Ascending aorta (tissue), 2 donors: ENCODE measurements at regions not wholly inside any gene's neighbourhood (a gene's known extent, or its start where the extent isn't known, plus 50 kb on each side); places are given as distances from the start of the nearest gene placed in this dataset.
"Not testable (repeated sequence)": the region's sequence is repeated elsewhere in the genome, so short reads cannot be mapped to it uniquely, and the experiment has no call there.

Experiments
- DNase-seq, 2 donors: peaks; one replicate each; pipeline ENCODE4 v3.0.0-alpha.2; 2019; ENCODE audit warnings: low spot score in 2 of 2
- H3K27ac ChIP-seq, 2 donors: fragments of 200-600 bp; sonication (generic); one replicate each; pipeline ENCODE4 v1.5.1; 2016 to 2017; ENCODE audit warnings: mild to moderate bottlenecking in 1 of 2
- H3K27me3 ChIP-seq: fragments of 200-600 bp; sonication (generic); one replicate; pipeline ENCODE4 v1.5.1; 2017
- H3K36me3 ChIP-seq, 2 donors: fragments of 200-600 bp; sonication (generic); one replicate each; pipeline ENCODE4 v1.5.1; 2016
- H3K4me1 ChIP-seq, 2 donors: fragments of 200-600 bp; sonication (generic); one replicate each; pipeline ENCODE4 v1.5.1; 2016 to 2017; ENCODE audit warnings: mild to moderate bottlenecking in 1 of 2
- H3K4me3 ChIP-seq, 2 donors: fragments of 200-600 bp; sonication (generic); one replicate each; pipeline ENCODE4 v1.5.1; 2016 to 2017; ENCODE audit warnings: mild to moderate bottlenecking in 1 of 2
- H3K9me3 ChIP-seq, 2 donors: fragments of 200-600 bp; sonication (generic); one replicate each; pipeline ENCODE4 v1.5.1; 2016
- CTCF ChIP-seq, 3 experiments: fragments of 200-600 bp in 2 of 3; fragments of 450-650 bp in 1 of 3; sonication (generic) in 2 of 3; IDR thresholded peaks; one replicate each; pipeline ENCODE4 v1.5.1; 2016 to 2019; ENCODE audit warnings: antibody characterized with exemption in 3 of 3, mild to moderate bottlenecking in 1 of 3, moderate library complexity in 1 of 3
- intact Hi-C: fragments of 100-400 bp; cut with DNase I; formaldehyde crosslinking; loops from one replicate; pipeline ENCODE4 v1.15.1; 2023

GRCh38 chr4:131002132-131002531 is 1906.2 kb downstream of the C4orf33 start:
- intact Hi-C loops = no loop called here
- no peak for DNase-seq

GRCh38 chr4:131006388-131006787 is 1910.4 kb downstream of the C4orf33 start:
- H3K9me3 ChIP-seq = no peaks in the 10 kb centered on the region
- no peaks in the 10 kb centered on the region for H3K36me3 ChIP-seq
- no peak overlapping the region for H3K4me3 ChIP-seq
- no peak for TF ChIP-seq CTCF (IDR thresholded peaks at IDR 0.05)
- DNase-seq = no peak
- intact Hi-C loops = no loop called here
- H3K4me1 ChIP-seq = no peaks in the 10 kb centered on the region
- H3K27me3 ChIP-seq = no peaks in the 10 kb centered on the region
- H3K27ac ChIP-seq = no peak overlapping the region

More at GRCh38 chr4:131002132-131002531, 1906.2 kb downstream of the C4orf33 start:
- no peaks in the 10 kb centered on the region for H3K9me3 ChIP-seq
- TF ChIP-seq CTCF (IDR thresholded peaks at IDR 0.05) = no peak
- H3K4me3 ChIP-seq = no peak overlapping the region
- no peaks in the 10 kb centered on the region for H3K4me1 ChIP-seq
- H3K27ac ChIP-seq = no peak overlapping the region
- H3K36me3 ChIP-seq = no peaks in the 10 kb centered on the region
- H3K27me3 ChIP-seq = no peaks in the 10 kb centered on the region

- H3K27me3 ChIP-seq, DNase-seq, H3K4me3 ChIP-seq, H3K4me1 ChIP-seq, H3K36me3 ChIP-seq, H3K27ac ChIP-seq, H3K9me3 ChIP-seq, intact Hi-C loops: not testable (repeated sequence)
Observed at GRCh38 chr4:131011961-131012360, 1916.0 kb downstream of the C4orf33 start.

GRCh38 chr4:131013226-131013625 is 1917.3 kb downstream of the C4orf33 start:
- Histone ChIP-seq H3K36me3 (no peaks in the 10 kb centered on the region), H3K4me3 (no peak overlapping the region), H3K27me3 (no peaks in the 10 kb centered on the region), H3K4me1 (no peaks in the 10 kb centered on the region), H3K27ac (no peak overlapping the region), H3K9me3 (no peaks in the 10 kb centered on the region)
- no peak for TF ChIP-seq CTCF (IDR thresholded peaks at IDR 0.05)
- DNase-seq = no peak
- intact Hi-C loops = no loop called here

GRCh38 chr4:131026771-131027170 is 1930.8 kb downstream of the C4orf33 start:
- no peak for TF ChIP-seq CTCF (IDR thresholded peaks at IDR 0.05)
- H3K27me3 ChIP-seq = no peaks in the 10 kb centered on the region
- no peak for DNase-seq
- no peaks in the 10 kb centered on the region for H3K36me3 ChIP-seq
- H3K9me3 ChIP-seq = no peaks in the 10 kb centered on the region
- no peak overlapping the region for H3K4me3 ChIP-seq
- no peaks in the 10 kb centered on the region for H3K4me1 ChIP-seq
- no peak overlapping the region for H3K27ac ChIP-seq
- intact Hi-C loops = no loop called here

GRCh38 chr4:131044368-131044767 is 1948.4 kb downstream of the C4orf33 start:
- TF ChIP-seq CTCF (IDR thresholded peaks at IDR 0.05) = no peak
- H3K9me3 ChIP-seq = no peaks in the 10 kb centered on the region
- no peaks in the 10 kb centered on the region for H3K36me3 ChIP-seq
- no peak overlapping the region for H3K4me3 ChIP-seq
- no peaks in the 10 kb centered on the region for H3K27me3 ChIP-seq
- intact Hi-C loops = no loop called here
- DNase-seq = no peak
- H3K27ac ChIP-seq = no peak overlapping the region
- H3K4me1 ChIP-seq = no peaks in the 10 kb centered on the region
